ENCODE measurements at regions not wholly inside any gene's neighbourhood (a gene's known extent, or its start where the extent isn't known, plus 50 kb on each side); places are given as distances from the start of the nearest gene placed in this dataset.

GRCh38 chrX:39296472-39296871 is 495.2 kb downstream of the MID1IP1 start:
- TF ChIP-seq, protein P1, sequence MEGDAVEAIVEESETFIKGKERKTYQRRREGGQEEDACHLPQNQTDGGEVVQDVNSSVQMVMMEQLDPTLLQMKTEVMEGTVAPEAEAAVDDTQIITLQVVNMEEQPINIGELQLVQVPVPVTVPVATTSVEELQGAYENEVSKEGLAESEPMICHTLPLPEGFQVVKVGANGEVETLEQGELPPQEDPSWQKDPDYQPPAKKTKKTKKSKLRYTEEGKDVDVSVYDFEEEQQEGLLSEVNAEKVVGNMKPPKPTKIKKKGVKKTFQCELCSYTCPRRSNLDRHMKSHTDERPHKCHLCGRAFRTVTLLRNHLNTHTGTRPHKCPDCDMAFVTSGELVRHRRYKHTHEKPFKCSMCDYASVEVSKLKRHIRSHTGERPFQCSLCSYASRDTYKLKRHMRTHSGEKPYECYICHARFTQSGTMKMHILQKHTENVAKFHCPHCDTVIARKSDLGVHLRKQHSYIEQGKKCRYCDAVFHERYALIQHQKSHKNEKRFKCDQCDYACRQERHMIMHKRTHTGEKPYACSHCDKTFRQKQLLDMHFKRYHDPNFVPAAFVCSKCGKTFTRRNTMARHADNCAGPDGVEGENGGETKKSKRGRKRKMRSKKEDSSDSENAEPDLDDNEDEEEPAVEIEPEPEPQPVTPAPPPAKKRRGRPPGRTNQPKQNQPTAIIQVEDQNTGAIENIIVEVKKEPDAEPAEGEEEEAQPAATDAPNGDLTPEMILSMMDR (IDR thresholded peaks at IDR 0.05): no peak
- no peak for TF ChIP-seq EP300 (IDR thresholded peaks at IDR 0.05)
